ENCODE measurements at regions not wholly inside any gene's neighbourhood (a gene's known extent, or its start where the extent isn't known, plus 50 kb on each side); places are given as distances from the start of the nearest gene placed in this dataset.

- POLR2A ChIA-PET, result no interaction called here
Measured at GRCh38 chr11:128022007-128022368, 565.4 kb downstream of the ETS1 start.

More at GRCh38 chr11:128022007-128022368, 565.4 kb downstream of the ETS1 start:
- no peak overlapping the region for H3K4me2 ChIP-seq (ENCODE audit: control insufficient read depth, insufficient read depth)
- DNase-seq (ENCODE audit: low read depth, low spot score) (no peak), FAIRE-seq (no peak), ATAC-seq (peak; percentile 36; the same call in 2 of the 3 replicates)
- H3K27ac ChIP-seq (ENCODE audit: control insufficient read depth, insufficient read depth), result no peak overlapping the region
- no peaks in the 10 kb centered on the region for H3K9me3 ChIP-seq (replicated peaks; ENCODE audit: control insufficient read depth, insufficient read depth, low read length)
- H3K79me2 ChIP-seq (ENCODE audit: control insufficient read depth, insufficient read depth, low read length), result no peaks in the 10 kb centered on the region
- ChIA-PET CTCF (no interaction called here), RAD21 (ENCODE audit: unreplicated experiment) (no interaction called here), SMC1A (ENCODE audit: uncharacterized antibody, unreplicated experiment) (no interaction called here)
- BruUV-seq (replicated peaks), result no TSS peak
- no peak overlapping the region for H2AFZ ChIP-seq (ENCODE audit: control insufficient read depth, low read depth, low read length)
- no peaks in the 10 kb centered on the region for H4K20me1 ChIP-seq (ENCODE audit: control insufficient read depth, insufficient read depth)
- 0% methylated on average over 3 of the region's 3 CpGs for WGBS (ENCODE audit: insufficient coverage, insufficient replicate concordance, low lambda C conversion rate, missing lambda C conversion rate)
- no peak for TF ChIP-seq E4F1 (IDR thresholded peaks at IDR 0.05; ENCODE audit: borderline replicate concordance, partially characterized antibody)
- intact Hi-C loops (cut with micrococcal nuclease; ENCODE audit: unreplicated experiment), result no loop called here
- H3K9ac ChIP-seq (ENCODE audit: control insufficient read depth, insufficient read depth, low read length), result no peak overlapping the region
- H3K27me3 ChIP-seq (replicated peaks in 1 of 2; ENCODE audit: control insufficient read depth in 2 of 2, insufficient read depth in 2 of 2, low read length in 1 of 2), result no peaks in the 10 kb centered on the region; a peak in 1 of 4 replicates
- in situ Hi-C loops (cut with MboI), result loop anchor here (10.0 kb wide), 1 partner anchor 833 kb away; no protein-coding TSS in a partner anchor
- H3K4me3 ChIP-seq, result no peak overlapping the region
- H3K36me3 ChIP-seq (ENCODE audit: control insufficient read depth in 2 of 2, insufficient read depth in 2 of 2, low read length in 1 of 2), result no peaks in the 10 kb centered on the region
- no peaks in the 10 kb centered on the region for H3K4me1 ChIP-seq (ENCODE audit: control insufficient read depth, insufficient read depth, low read length)

Data from GM12878 (cell line).